HEK293 (cell line): ENCODE measurements at regions not wholly inside any gene's neighbourhood (a gene's known extent, or its start where the extent isn't known, plus 50 kb on each side); places are given as distances from the start of the nearest gene placed in this dataset.

Experiments used
- CTCF ChIA-PET: fragments of 350-600 bp; formaldehyde crosslinking; extraction: SDS; loops from one replicate; lab custom pipeline; 2021; ENCODE audit warnings: antibody characterized with exemption; lab: Yijun Ruan, JAX
- POLR2A ChIA-PET: fragments of 300-600 bp; formaldehyde crosslinking; extraction: SDS; loops from one replicate; lab custom pipeline; 2020; ENCODE audit warnings: antibody characterized with exemption, inconsistent platforms; lab: Yijun Ruan, JAX
- H3K27ac ChIP-seq: fragments of 200-500 bp; sonication (Bioruptor generic); 2 replicates; pipeline ENCODE4 v1.5.1; 2014; ENCODE audit warnings: low read depth, low read length, control low read depth, inconsistent platforms; ENCODE audit errors: extremely low read depth
- H3K36me3 ChIP-seq, 2 experiments: fragments of 200-500 bp in 1 of 2; sonication (Bioruptor generic) in 1 of 2; 1 replicate in 1 of 2; 2 replicates in 1 of 2; pipeline ENCODE4 v1.5.1; 2014 to 2017; ENCODE audit warnings: inconsistent platforms in 2 of 2, low read length in 2 of 2; ENCODE audit not compliant: control insufficient read depth in 2 of 2, insufficient read depth in 1 of 2
- H3K4me1 ChIP-seq: fragments of 200-500 bp; sonication (Bioruptor generic); 2 replicates; pipeline ENCODE4 v1.5.1; 2014; ENCODE audit warnings: mild to moderate bottlenecking, low read length, inconsistent platforms; ENCODE audit not compliant: control insufficient read depth, insufficient read depth
- H3K4me3 ChIP-seq: 2 replicates; pipeline ENCODE4 v1.5.1; 2011; ENCODE audit warnings: low read depth, mild to moderate bottlenecking, control low read depth, low read length, moderate library complexity
- H3K9me3 ChIP-seq: fragments of 200-500 bp; sonication (Bioruptor generic); 2 replicates; pipeline ENCODE4 v1.5.1; 2014; ENCODE audit warnings: low read depth, low read length, inconsistent platforms; ENCODE audit not compliant: control insufficient read depth, insufficient read depth
- FEZF1 ChIP-seq: fragments of 450-650 bp; formaldehyde crosslinking; IDR thresholded peaks from 2 replicates; pipeline ENCODE4 v1.5.1; 2016; ENCODE audit warnings: missing biosample characterization, missing genetic modification characterization
- INSM2 ChIP-seq: fragments of 450-650 bp; formaldehyde crosslinking; IDR thresholded peaks from 2 replicates; pipeline ENCODE4 v1.5.1; 2016; ENCODE audit warnings: missing biosample characterization, missing genetic modification characterization
- REPIN1 ChIP-seq: fragments of 450-650 bp; formaldehyde crosslinking; IDR thresholded peaks from 2 replicates; pipeline ENCODE4 v1.5.1; 2017; ENCODE audit warnings: missing biosample characterization, missing genetic modification characterization, low read depth
- ZBTB11 ChIP-seq: fragments of 450-650 bp; formaldehyde crosslinking; conservative IDR thresholded peaks from 2 replicates; pipeline ENCODE4 v1.5.1; 2016; ENCODE audit warnings: low read depth, missing biosample characterization, missing genetic modification characterization
- ZNF10 ChIP-seq: fragments of 450-650 bp; formaldehyde crosslinking; IDR thresholded peaks from 2 replicates; pipeline ENCODE4 v1.5.1; 2017; ENCODE audit warnings: missing biosample characterization, missing genetic modification characterization
- ZNF112 ChIP-seq: fragments of 450-650 bp; formaldehyde crosslinking; IDR thresholded peaks from 2 replicates; pipeline ENCODE4 v1.5.0; 2017; ENCODE audit warnings: missing biosample characterization, missing genetic modification characterization
- ZNF114 ChIP-seq: fragments of 450-650 bp; formaldehyde crosslinking; IDR thresholded peaks from 2 replicates; pipeline ENCODE4 v1.5.0; 2017; ENCODE audit warnings: missing biosample characterization, missing genetic modification characterization
- ZNF133 ChIP-seq: fragments of 450-650 bp; formaldehyde crosslinking; IDR thresholded peaks from 2 replicates; pipeline ENCODE4 v1.5.1; 2016; ENCODE audit warnings: missing biosample characterization, missing genetic modification characterization
- ZNF146 ChIP-seq: fragments of 450-650 bp; formaldehyde crosslinking; IDR thresholded peaks from 2 replicates; pipeline ENCODE4 v1.5.1; 2016; ENCODE audit warnings: missing biosample characterization, missing genetic modification characterization
- ZNF174 ChIP-seq: fragments of 450-650 bp; formaldehyde crosslinking; IDR thresholded peaks from 2 replicates; pipeline ENCODE4 v1.5.0; 2017; ENCODE audit warnings: missing biosample characterization, mild to moderate bottlenecking, missing genetic modification characterization
- ZNF26 ChIP-seq: fragments of 450-650 bp; formaldehyde crosslinking; IDR thresholded peaks from 2 replicates; pipeline ENCODE4 v1.5.1; 2016; ENCODE audit warnings: missing biosample characterization, missing genetic modification characterization
- ZNF302 ChIP-seq: fragments of 450-650 bp; formaldehyde crosslinking; IDR thresholded peaks from 2 replicates; pipeline ENCODE4 v1.5.1; 2016; ENCODE audit warnings: missing biosample characterization, missing genetic modification characterization, low read depth
- ZNF513 ChIP-seq: fragments of 450-650 bp; IDR thresholded peaks from 2 replicates; pipeline ENCODE4 v1.5.1; 2018; ENCODE audit warnings: missing biosample characterization, missing genetic modification characterization
- ZNF555 ChIP-seq: fragments of 450-650 bp; formaldehyde crosslinking; conservative IDR thresholded peaks from 2 replicates; pipeline ENCODE4 v1.5.1; 2017; ENCODE audit warnings: missing biosample characterization, mild to moderate bottlenecking, missing genetic modification characterization, inconsistent platforms
- ZNF560 ChIP-seq: fragments of 450-650 bp; formaldehyde crosslinking; IDR thresholded peaks from 2 replicates; pipeline ENCODE4 v1.5.1; 2017; ENCODE audit warnings: missing biosample characterization, missing genetic modification characterization, borderline replicate concordance
- ZNF580 ChIP-seq: fragments of 450-650 bp; formaldehyde crosslinking; IDR thresholded peaks from 2 replicates; pipeline ENCODE4 v1.5.1; 2016; ENCODE audit warnings: missing biosample characterization, missing genetic modification characterization
- ZNF600 ChIP-seq: fragments of 450-650 bp; formaldehyde crosslinking; IDR thresholded peaks from 2 replicates; pipeline ENCODE4 v1.5.1; 2016; ENCODE audit warnings: missing biosample characterization, missing genetic modification characterization
- ZNF626 ChIP-seq: fragments of 450-650 bp; sonication (Bioruptor Pico); formaldehyde crosslinking; IDR thresholded peaks from 2 replicates; pipeline ENCODE4 v1.5.1; 2018; ENCODE audit warnings: missing biosample characterization, missing genetic modification characterization, inconsistent platforms
- ZNF670 ChIP-seq: fragments of 450-650 bp; formaldehyde crosslinking; IDR thresholded peaks from 2 replicates; pipeline ENCODE4 v1.5.1; 2016; ENCODE audit warnings: missing biosample characterization, missing genetic modification characterization, low read depth
- ZSCAN18 ChIP-seq: fragments of 450-650 bp; formaldehyde crosslinking; IDR thresholded peaks from 2 replicates; pipeline ENCODE4 v1.5.1; 2016; ENCODE audit warnings: missing biosample characterization, missing genetic modification characterization

- Histone ChIP-seq H3K9me3 (no peaks in the 10 kb centered on the region), H3K4me1 (no peaks in the 10 kb centered on the region), H3K36me3 (no peaks in the 10 kb centered on the region), H3K27ac (no peak overlapping the region), H3K4me3 (no peak overlapping the region)
- ChIA-PET POLR2A (no interaction called here), CTCF (no interaction called here)
- no peak for TF ChIP-seq ZNF670
- no peak for TF ChIP-seq ZNF600 (tag by site-specific recombination)
- no peak for TF ChIP-seq ZNF10 (tag by site-specific recombination)
- TF ChIP-seq ZSCAN18 = no peak
- no peak for TF ChIP-seq ZNF133 (tag by site-specific recombination)
- TF ChIP-seq ZNF26 (tag by site-specific recombination) = no peak
- no peak for TF ChIP-seq ZNF555
- TF ChIP-seq ZNF114 (tag by site-specific recombination) = no peak
- no peak for TF ChIP-seq ZNF174 (tag by site-specific recombination)
- no peak for TF ChIP-seq FEZF1 (tag by site-specific recombination)
- TF ChIP-seq ZNF580 = no peak
- TF ChIP-seq ZNF146 = no peak
- TF ChIP-seq ZBTB11 (tag by site-specific recombination) = no peak
- no peak for TF ChIP-seq INSM2 (tag by site-specific recombination)
- no peak for TF ChIP-seq ZNF626 (tag by site-specific recombination)
- no peak for TF ChIP-seq ZNF112
These were observed 394.2 kb downstream of the EDEM1 start for GRCh38 chr3:5581743-5582142.

GRCh38 chr3:5583920-5584319, 396.4 kb downstream of the EDEM1 start:
- H3K4me3 ChIP-seq = no peak overlapping the region
- ChIA-PET CTCF (no interaction called here), POLR2A (no interaction called here)

More at GRCh38 chr3:5583920-5584319, 396.4 kb downstream of the EDEM1 start:
- Histone ChIP-seq H3K9me3 (no peaks in the 10 kb centered on the region), H3K4me1 (no peaks in the 10 kb centered on the region), H3K36me3 (no peaks in the 10 kb centered on the region), H3K27ac (no peak overlapping the region)
- TF ChIP-seq ZNF513 (tag by site-specific recombination) (no peak), REPIN1 (tag by site-specific recombination) (no peak), ZNF560 (tag by site-specific recombination) (no peak), ZNF302 (tag by site-specific recombination) (no peak)
